GM12878 (cell line): ENCODE measurements at regions not wholly inside any gene's neighbourhood (a gene's known extent, or its start where the extent isn't known, plus 50 kb on each side); places are given as distances from the start of the nearest gene placed in this dataset.

ENCODE experiments used
- ATAC-seq: fragments of 200-7000 bp; cut with Tn5 transposase; 3 replicates; pipeline ENCODE4 v1.9.1; 2020; ENCODE audit warnings: mild to moderate bottlenecking, moderate library complexity
- BruUV-seq: library from RNA; stranded (reverse); fragments of 400-500 nt; replicated peaks from 2 replicates; lab custom pipeline; 2021; lab: Mats Ljungman, UMichigan
- CTCF ChIA-PET: fragments of 300-600 bp; sonication (Branson Sonifier 250); formaldehyde crosslinking; extraction: SDS; loops from one replicate; lab custom pipeline; 2021; ENCODE audit warnings: inconsistent platforms; lab: Yijun Ruan, JAX
- POLR2A ChIA-PET: fragments of 350-600 bp; formaldehyde crosslinking; extraction: SDS; loops from one replicate; lab custom pipeline; 2021; ENCODE audit warnings: inconsistent platforms; lab: Charles Lee
- RAD21 ChIA-PET: fragments of 300-600 bp; sonication (Branson Sonifier 250); formaldehyde crosslinking; loops from one replicate; lab custom pipeline; 2023; ENCODE audit warnings: antibody characterized with exemption; ENCODE audit not compliant: unreplicated experiment; lab: Charles Lee
- SMC1A ChIA-PET: fragments of 300-600 bp; sonication (Branson Sonifier 250); formaldehyde crosslinking; loops from one replicate; lab custom pipeline; 2023; ENCODE audit not compliant: unreplicated experiment, uncharacterized antibody; lab: Charles Lee
- DNase-seq: peaks from one replicate; pipeline ENCODE4 v3.0.0-alpha.2; 2011; ENCODE audit warnings: low read depth, low spot score
- FAIRE-seq: peaks from 3 replicates; lab custom pipeline; 2011; peaks lifted over from hg19 to GRCh38; lab: Jason Lieb, UNC
- H2AFZ ChIP-seq: 2 replicates; pipeline ENCODE4 v1.6.0; 2011; ENCODE audit warnings: low read depth, low read length, control low read depth; ENCODE audit not compliant: control insufficient read depth
- H3K27ac ChIP-seq: 2 replicates; pipeline ENCODE4 v1.5.1; 2011; ENCODE audit warnings: control low read depth; ENCODE audit not compliant: control insufficient read depth, insufficient read depth
- H3K27me3 ChIP-seq, 2 experiments: replicated peaks in 1 of 2; 2 replicates each; pipeline versions ENCODE4 v1.6.0 to v1.6.1; 2011; ENCODE audit warnings: low read length in 1 of 2; ENCODE audit not compliant: control insufficient read depth in 2 of 2, insufficient read depth in 2 of 2
- H3K36me3 ChIP-seq, 2 experiments: 2 replicates each; pipeline ENCODE4 v1.5.1; 2011; ENCODE audit warnings: low read length in 1 of 2; ENCODE audit not compliant: control insufficient read depth in 2 of 2, insufficient read depth in 2 of 2
- H3K4me1 ChIP-seq: 2 replicates; pipeline ENCODE4 v1.6.1; 2011; ENCODE audit warnings: mild to moderate bottlenecking, low read length, moderate library complexity, mixed read lengths; ENCODE audit not compliant: control insufficient read depth, insufficient read depth
- H3K4me2 ChIP-seq: 2 replicates; pipeline ENCODE4 v1.6.0; 2011; ENCODE audit warnings: control low read depth; ENCODE audit not compliant: control insufficient read depth, insufficient read depth
- H3K4me3 ChIP-seq: fragments of 200-600 bp; sonication (generic); 2 replicates; pipeline ENCODE4 v1.5.1; 2016
- H3K79me2 ChIP-seq: 2 replicates; pipeline ENCODE4 v1.6.0; 2011; ENCODE audit warnings: low read length; ENCODE audit not compliant: control insufficient read depth, insufficient read depth
- H3K9ac ChIP-seq: 2 replicates; pipeline ENCODE4 v1.8.0; 2011; ENCODE audit warnings: low read length, control low read depth, mixed read lengths; ENCODE audit not compliant: control insufficient read depth, insufficient read depth
- H3K9me3 ChIP-seq: replicated peaks from 3 replicates; pipeline ENCODE4 v1.5.1; 2011; ENCODE audit warnings: mild to moderate bottlenecking, low read length; ENCODE audit not compliant: control insufficient read depth, insufficient read depth
- H4K20me1 ChIP-seq: 2 replicates; pipeline ENCODE4 v1.6.0; 2011; ENCODE audit not compliant: control insufficient read depth, insufficient read depth
- BMI1 ChIP-seq: fragments of 450-650 bp; IDR thresholded peaks from 2 replicates; pipeline ENCODE4 v1.6.1; 2016; ENCODE audit warnings: mild to moderate bottlenecking, moderate library complexity, borderline replicate concordance
- CBFB ChIP-seq: IDR thresholded peaks from 2 replicates; pipeline ENCODE4 v1.6.1; 2016; ENCODE audit warnings: antibody characterized with exemption, low read depth
- CEBPZ ChIP-seq: fragments of 150-350 bp; IDR thresholded peaks from 2 replicates; pipeline ENCODE4 v1.6.1; 2016; ENCODE audit warnings: low read depth, low read length
- CHD2 ChIP-seq: IDR thresholded peaks from 2 replicates; pipeline ENCODE4 v1.6.1; 2011; ENCODE audit warnings: low read depth, low read length, improper control_type of control experiment, borderline replicate concordance
- CTCF ChIP-seq, 3 experiments: IDR thresholded peaks in 2 of 3; conservative IDR thresholded peaks in 1 of 3; 2 replicates each; pipeline ENCODE4 v1.5.1; 2011; ENCODE audit warnings: low read depth in 3 of 3, low read length in 3 of 3, mild to moderate bottlenecking in 3 of 3, control low read depth in 2 of 3, moderate library complexity in 2 of 3, inconsistent platforms in 1 of 3, mixed read lengths in 1 of 3; ENCODE audit not compliant: control insufficient read depth in 2 of 3, insufficient read depth in 1 of 3; ENCODE audit errors: extremely low read depth in 1 of 3
- NFYB ChIP-seq: IDR thresholded peaks from 2 replicates; pipeline ENCODE4 v1.6.1; 2011; ENCODE audit warnings: low read depth, mild to moderate bottlenecking, low read length, improper control_type of control experiment, moderate library complexity; ENCODE audit not compliant: insufficient read depth
- PKNOX1 ChIP-seq: fragments of 450-650 bp; IDR thresholded peaks from 2 replicates; pipeline ENCODE4 v1.6.1; 2016; ENCODE audit warnings: mild to moderate bottlenecking
- POLR2AphosphoS2 ChIP-seq: IDR thresholded peaks from 2 replicates; pipeline ENCODE4 v1.6.1; 2011; ENCODE audit warnings: low read depth, mild to moderate bottlenecking, low read length, improper control_type of control experiment, moderate library complexity
- RAD51 ChIP-seq: fragments of 450-650 bp; IDR thresholded peaks from 2 replicates; pipeline ENCODE4 v1.6.1; 2016; ENCODE audit warnings: moderate library complexity, mild to moderate bottlenecking, inconsistent platforms
- SREBF2 ChIP-seq: IDR thresholded peaks from 2 replicates; pipeline ENCODE4 v1.6.1; 2012; ENCODE audit warnings: mild to moderate bottlenecking, low read length
- YBX1 ChIP-seq: fragments of 450-650 bp; IDR thresholded peaks from 2 replicates; pipeline ENCODE4 v1.6.1; 2016; ENCODE audit warnings: antibody characterized with exemption
- ZNF622 ChIP-seq: fragments of 450-650 bp; IDR thresholded peaks from 2 replicates; pipeline ENCODE4 v1.6.1; 2017; ENCODE audit warnings: mild to moderate bottlenecking, inconsistent platforms
- ZNF687 ChIP-seq: fragments of 450-650 bp; IDR thresholded peaks from 2 replicates; pipeline ENCODE4 v1.6.1; 2017; ENCODE audit warnings: mild to moderate bottlenecking, moderate library complexity
- ZZZ3 ChIP-seq: IDR thresholded peaks from 2 replicates; pipeline ENCODE4 v1.6.1; 2011; ENCODE audit warnings: low read depth; ENCODE audit not compliant: control insufficient read depth, insufficient read length
- WGBS: methylation state at CpG from one replicate; pipeline ENCODE4 v1.1.6; 2016; ENCODE audit warnings: low lambda C conversion rate; ENCODE audit not compliant: insufficient replicate concordance, insufficient coverage; ENCODE audit errors: missing lambda C conversion rate; 5-methylcytosine and 5-hydroxymethylcytosine counted together
- in situ Hi-C: fragments of 300-500 bp; cut with MboI; formaldehyde crosslinking; loops from 9 replicates; pipeline ENCODE4 v1.14.3; 2018; ENCODE audit warnings: mixed read lengths
- intact Hi-C: fragments of 100-400 bp; cut with micrococcal nuclease; formaldehyde crosslinking; loops from one replicate; pipeline ENCODE4 v1.14.2; 2022; ENCODE audit not compliant: unreplicated experiment

GRCh38 chr10:59448616-59449015 lies 86.3 kb upstream of the FAM13C start:
- no peak overlapping the region for H3K27ac ChIP-seq
- no peak overlapping the region for H3K4me3 ChIP-seq
- in situ Hi-C loops: no loop called here
- H3K4me2 ChIP-seq: no peak overlapping the region
- no peaks in the 10 kb centered on the region for H4K20me1 ChIP-seq
- ChIA-PET POLR2A (no interaction called here), CTCF (interaction anchor here (1.1 kb wide), 1 partner anchor 138 kb away, joined by 3 read pairs; no protein-coding TSS in a partner anchor), RAD21 (no interaction called here), SMC1A (no interaction called here)
- no peaks in the 10 kb centered on the region for H3K4me1 ChIP-seq
- no TSS peak for BruUV-seq
- 0% methylated on average over 1 of the region's 1 CpG for WGBS
- no peak overlapping the region for H3K9ac ChIP-seq
- FAIRE-seq (no peak), DNase-seq (no peak), ATAC-seq (no peak)
- intact Hi-C loops: no loop called here
- no peaks in the 10 kb centered on the region for H3K79me2 ChIP-seq
- no peak overlapping the region for H2AFZ ChIP-seq
- H3K27me3 ChIP-seq: no peaks in the 10 kb centered on the region
- no peaks in the 10 kb centered on the region for H3K9me3 ChIP-seq
- no peaks in the 10 kb centered on the region for H3K36me3 ChIP-seq
- TF ChIP-seq YBX1 (no peak), ZZZ3 (no peak), ZNF687 (no peak), RAD51 (no peak), CHD2 (no peak), SREBF2 (no peak), NFYB (no peak), POLR2AphosphoS2 (no peak), CBFB (no peak), CTCF (IDR thresholded peaks at IDR 0.05 in 2 of 3, conservative IDR thresholded peaks at IDR 0.05 in 1 of 3; ENCODE audit: control insufficient read depth in 2 of 3, extremely low read depth in 1 of 3, insufficient read depth in 1 of 3, low read depth in 3 of 3, low read length in 3 of 3) (no peak), ZNF622 (no peak), CEBPZ (no peak), BMI1 (no peak), PKNOX1 (no peak)
